GM18498 (cell line): ENCODE measurements at regions not wholly inside any gene's neighbourhood (a gene's known extent, or its start where the extent isn't known, plus 50 kb on each side); places are given as distances from the start of the nearest gene placed in this dataset.

Source experiments
- ATAC-seq: cut with Tn5 transposase; IDR thresholded peaks from one replicate; pipeline ENCODE4 v1.9.1; 2021; ENCODE audit warnings: mild to moderate bottlenecking, moderate library complexity; ENCODE audit not compliant: unreplicated experiment

GRCh38 chr11:97234016-97234415, 844.2 kb downstream of the JRKL start:
- ATAC-seq = no peak

GRCh38 chr11:97237151-97237550, 847.3 kb downstream of the JRKL start:
- no peak for ATAC-seq

GRCh38 chr11:97247601-97248000, 857.8 kb downstream of the JRKL start:
- ATAC-seq = no peak

GRCh38 chr11:97254790-97255189, 865.0 kb downstream of the JRKL start:
- no peak for ATAC-seq

GRCh38 chr11:97259434-97259833, 869.6 kb downstream of the JRKL start:
- ATAC-seq = no peak

GRCh38 chr11:97259884-97260283, 870.1 kb downstream of the JRKL start:
- ATAC-seq = no peak

GRCh38 chr11:97263183-97263858, 873.5 kb downstream of the JRKL start:
- no peak for ATAC-seq

- ATAC-seq = no peak
These were observed 879.7 kb downstream of the JRKL start for GRCh38 chr11:97269527-97269926.

- no peak for ATAC-seq
These were observed 889.5 kb downstream of the JRKL start for GRCh38 chr11:97279341-97279740.

- ATAC-seq = no peak
These were observed 890.5 kb downstream of the JRKL start for GRCh38 chr11:97280347-97280746.

GRCh38 chr11:97289823-97290222, 900.0 kb downstream of the JRKL start:
- no peak for ATAC-seq

- ATAC-seq = no peak
These were observed 900.7 kb downstream of the JRKL start for GRCh38 chr11:97290464-97291041.

GRCh38 chr11:97296301-97296700, 906.5 kb downstream of the JRKL start:
- ATAC-seq = no peak

GRCh38 chr11:97309291-97309690, 919.5 kb downstream of the JRKL start:
- ATAC-seq = no peak

- ATAC-seq = no peak
These were observed 935.9 kb downstream of the JRKL start for GRCh38 chr11:97325693-97326092.

- no peak for ATAC-seq
These were observed 942.5 kb downstream of the JRKL start for GRCh38 chr11:97332271-97332670.

- no peak for ATAC-seq
These were observed 946.3 kb downstream of the JRKL start for GRCh38 chr11:97336064-97336463.

GRCh38 chr11:97345032-97345431, 955.2 kb downstream of the JRKL start:
- ATAC-seq = no peak

GRCh38 chr11:97349201-97349600, 959.4 kb downstream of the JRKL start:
- no peak for ATAC-seq

GRCh38 chr11:97351939-97352338, 962.1 kb downstream of the JRKL start:
- no peak for ATAC-seq

GRCh38 chr11:97354026-97354425, 964.2 kb downstream of the JRKL start:
- ATAC-seq = no peak

GRCh38 chr11:97354576-97354975, 964.8 kb downstream of the JRKL start:
- ATAC-seq = no peak

GRCh38 chr11:97355230-97355629, 965.4 kb downstream of the JRKL start:
- ATAC-seq = no peak
